PC-9 (cell line): ENCODE measurements at regions not wholly inside any gene's neighbourhood (a gene's known extent, or its start where the extent isn't known, plus 50 kb on each side); places are given as distances from the start of the nearest gene placed in this dataset.
A peak's percentile ranks its signal among the peaks of the same experiment; 100 is the strongest.

ENCODE experiments used
- BruUV-seq: library from RNA; stranded (reverse); fragments of 400-500 nt; replicated peaks from 2 replicates; lab custom pipeline; 2021; lab: Mats Ljungman, UMichigan
- CTCF ChIA-PET: fragments of 300-600 bp; sonication (Branson Sonifier 250); formaldehyde crosslinking; loops from one replicate; lab custom pipeline; 2022; ENCODE audit warnings: antibody characterized with exemption; lab: Charles Lee
- POLR2A ChIA-PET: fragments of 300-600 bp; sonication (Branson Sonifier 250); formaldehyde crosslinking; loops from one replicate; lab custom pipeline; 2022; ENCODE audit warnings: antibody characterized with exemption; ENCODE audit not compliant: unreplicated experiment; lab: Charles Lee
- DNase-seq, 2 experiments: peaks; one replicate each; pipeline versions ENCODE4 v3.0.0 to v3.0.0-alpha.2; 2015 to 2022; ENCODE audit warnings: mixed read lengths in 1 of 2
- H2AFZ ChIP-seq: fragments of 200-600 bp; sonication (generic); 2 replicates; pipeline ENCODE4 v1.8.1; 2017; ENCODE audit warnings: antibody characterized with exemption
- H3F3A ChIP-seq: fragments of 200-600 bp; sonication (generic); 2 replicates; pipeline ENCODE4 v1.8.1; 2017; ENCODE audit warnings: antibody characterized with exemption, mild to moderate bottlenecking, low read depth; ENCODE audit not compliant: insufficient read depth
- H3K27ac ChIP-seq: fragments of 200-600 bp; sonication (generic); 2 replicates; pipeline ENCODE4 v1.6.1; 2016; ENCODE audit warnings: mixed run types
- H3K27me3 ChIP-seq: fragments of 200-600 bp; sonication (generic); 2 replicates; pipeline ENCODE4 v1.6.1; 2016; ENCODE audit warnings: low read depth, mixed run types; ENCODE audit not compliant: insufficient read depth
- H3K36me3 ChIP-seq: fragments of 200-600 bp; sonication (generic); 2 replicates; pipeline ENCODE4 v1.6.1; 2016; ENCODE audit warnings: low read depth, mixed run types
- H3K4me1 ChIP-seq: fragments of 200-600 bp; sonication (generic); replicated peaks from 2 replicates; pipeline ENCODE4 v1.6.1; 2016; ENCODE audit warnings: mixed run types; ENCODE audit not compliant: insufficient read depth
- H3K4me2 ChIP-seq: fragments of 200-600 bp; sonication (generic); 2 replicates; pipeline ENCODE4 v1.6.1; 2017; ENCODE audit warnings: mixed run types
- H3K4me3 ChIP-seq: fragments of 200-600 bp; sonication (generic); 2 replicates; pipeline ENCODE4 v1.6.1; 2016; ENCODE audit warnings: mixed run types
- H3K79me2 ChIP-seq: fragments of 200-600 bp; sonication (generic); 2 replicates; pipeline ENCODE4 v1.6.1; 2017; ENCODE audit warnings: low read depth, mixed run types
- H3K9me2 ChIP-seq: fragments of 200-600 bp; sonication (generic); 2 replicates; pipeline ENCODE4 v1.8.1; 2017; ENCODE audit warnings: mild to moderate bottlenecking; ENCODE audit not compliant: insufficient read depth
- H3K9me3 ChIP-seq: fragments of 200-600 bp; sonication (generic); 2 replicates; pipeline ENCODE4 v1.8.1; 2016; ENCODE audit warnings: low read depth; ENCODE audit not compliant: insufficient read depth
- H4K20me1 ChIP-seq: fragments of 200-600 bp; sonication (generic); 2 replicates; pipeline ENCODE4 v1.8.1; 2017; ENCODE audit not compliant: insufficient read depth
- EZH2 ChIP-seq: fragments of 200-600 bp; sonication (generic); IDR thresholded peaks from 2 replicates; pipeline ENCODE4 v1.8.0; 2017; ENCODE audit warnings: antibody characterized with exemption, low read depth
- intact Hi-C: fragments of 100-400 bp; cut with micrococcal nuclease; formaldehyde crosslinking; loops from one replicate; pipeline ENCODE4 v1.10.0; 2022; ENCODE audit not compliant: unreplicated experiment
- TF ChIP-seq, protein P1 (sequence below): fragments of 200-600 bp; sonication (generic); conservative IDR thresholded peaks from 2 replicates; pipeline ENCODE4 v1.6.1; 2017; ENCODE audit warnings: mixed run types, antibody characterized with exemption, mild to moderate bottlenecking, moderate library complexity

DNA sequence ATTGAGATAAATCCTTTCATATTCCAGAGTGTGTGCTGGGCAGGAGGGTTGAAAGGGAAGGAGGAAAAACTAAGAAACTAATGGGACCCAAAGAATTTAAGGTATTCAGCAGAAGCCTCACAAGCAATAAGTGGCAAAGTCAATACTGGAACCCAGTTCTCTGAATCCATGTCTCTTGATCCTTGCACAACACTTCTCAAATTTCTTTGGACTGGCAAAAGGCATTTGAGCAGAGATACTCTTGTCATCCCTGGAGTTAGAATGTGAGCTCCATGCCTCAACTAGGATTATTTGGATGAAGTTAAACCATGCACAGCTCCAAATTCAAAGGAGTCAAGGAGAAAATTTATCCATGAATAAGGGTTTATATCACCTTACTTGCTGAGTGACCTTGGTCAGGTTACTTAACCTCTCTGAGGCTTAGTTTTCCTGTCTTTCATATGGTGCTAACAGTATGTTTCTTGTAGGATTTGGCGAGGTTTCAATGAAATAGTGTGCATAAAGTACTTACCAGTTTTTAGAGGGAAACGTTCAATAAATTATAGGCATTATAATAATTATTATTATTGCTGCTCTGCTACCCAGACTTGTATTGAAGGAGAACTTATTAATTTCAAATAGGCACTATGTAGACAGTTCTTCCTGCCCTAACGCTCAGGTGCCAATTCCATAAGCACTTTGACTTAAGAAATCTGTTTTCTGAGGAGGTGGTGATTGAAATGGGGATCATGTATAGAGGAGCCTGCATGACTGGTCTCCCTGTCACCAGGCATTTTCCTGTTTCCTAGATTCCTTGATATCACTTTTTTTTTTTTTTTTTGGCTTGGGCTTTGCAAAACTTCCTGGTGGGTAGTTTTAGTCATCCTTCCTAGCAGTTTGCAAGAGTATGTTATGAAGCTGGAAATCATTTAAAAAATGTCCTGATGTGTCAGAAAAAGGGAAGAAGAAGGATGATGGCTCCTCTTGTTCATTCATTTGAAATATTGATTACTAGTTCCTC, 125.0 kb upstream of the JUN start:
- peaks cover 60% of the 10 kb centered on the region for H3K4me1 ChIP-seq
- H3K36me3 ChIP-seq, result no peaks in the 10 kb centered on the region
- BruUV-seq, result no TSS peak
- H3K4me2 ChIP-seq, result peak overlapping the region; percentile 38
- H2AFZ ChIP-seq, result no peak overlapping the region
- DNase-seq, result peak; percentile 43 to 93
- H3K4me3 ChIP-seq, result no peak overlapping the region
- H3K9me2 ChIP-seq, result no peaks in the 10 kb centered on the region
- TF ChIP-seq EZH2, result no peak
- TF ChIP-seq, protein P1, sequence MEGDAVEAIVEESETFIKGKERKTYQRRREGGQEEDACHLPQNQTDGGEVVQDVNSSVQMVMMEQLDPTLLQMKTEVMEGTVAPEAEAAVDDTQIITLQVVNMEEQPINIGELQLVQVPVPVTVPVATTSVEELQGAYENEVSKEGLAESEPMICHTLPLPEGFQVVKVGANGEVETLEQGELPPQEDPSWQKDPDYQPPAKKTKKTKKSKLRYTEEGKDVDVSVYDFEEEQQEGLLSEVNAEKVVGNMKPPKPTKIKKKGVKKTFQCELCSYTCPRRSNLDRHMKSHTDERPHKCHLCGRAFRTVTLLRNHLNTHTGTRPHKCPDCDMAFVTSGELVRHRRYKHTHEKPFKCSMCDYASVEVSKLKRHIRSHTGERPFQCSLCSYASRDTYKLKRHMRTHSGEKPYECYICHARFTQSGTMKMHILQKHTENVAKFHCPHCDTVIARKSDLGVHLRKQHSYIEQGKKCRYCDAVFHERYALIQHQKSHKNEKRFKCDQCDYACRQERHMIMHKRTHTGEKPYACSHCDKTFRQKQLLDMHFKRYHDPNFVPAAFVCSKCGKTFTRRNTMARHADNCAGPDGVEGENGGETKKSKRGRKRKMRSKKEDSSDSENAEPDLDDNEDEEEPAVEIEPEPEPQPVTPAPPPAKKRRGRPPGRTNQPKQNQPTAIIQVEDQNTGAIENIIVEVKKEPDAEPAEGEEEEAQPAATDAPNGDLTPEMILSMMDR, result no peak
- no peaks in the 10 kb centered on the region for H3K27me3 ChIP-seq
- ChIA-PET CTCF (interaction anchor here (0.7 kb wide), 2 partner anchors 17 to 100 kb away, joined by 7 to 8 read pairs; no protein-coding TSS in a partner anchor), POLR2A (interaction anchor here (0.6 to 0.7 kb wide), 5 partner anchors 25 to 389 kb away, joined by 3 to 26 read pairs (median 7); partner anchors contain the start of gene JUN)
- H3K27ac ChIP-seq, result peak overlapping the region; percentile 60
- H3F3A ChIP-seq, result peaks cover 30% of the 10 kb centered on the region
- no peaks in the 10 kb centered on the region for H3K9me3 ChIP-seq
- H4K20me1 ChIP-seq, result no peaks in the 10 kb centered on the region
- intact Hi-C loops, result loop anchor here (1.0 to 10.0 kb wide), 2 partner anchors 20 to 116 kb away; no protein-coding TSS in a partner anchor
- 0 out of 2 replicates have a peak, but pooled peaks cover 3% of the 10 kb centered on the region for H3K79me2 ChIP-seq

DNA sequence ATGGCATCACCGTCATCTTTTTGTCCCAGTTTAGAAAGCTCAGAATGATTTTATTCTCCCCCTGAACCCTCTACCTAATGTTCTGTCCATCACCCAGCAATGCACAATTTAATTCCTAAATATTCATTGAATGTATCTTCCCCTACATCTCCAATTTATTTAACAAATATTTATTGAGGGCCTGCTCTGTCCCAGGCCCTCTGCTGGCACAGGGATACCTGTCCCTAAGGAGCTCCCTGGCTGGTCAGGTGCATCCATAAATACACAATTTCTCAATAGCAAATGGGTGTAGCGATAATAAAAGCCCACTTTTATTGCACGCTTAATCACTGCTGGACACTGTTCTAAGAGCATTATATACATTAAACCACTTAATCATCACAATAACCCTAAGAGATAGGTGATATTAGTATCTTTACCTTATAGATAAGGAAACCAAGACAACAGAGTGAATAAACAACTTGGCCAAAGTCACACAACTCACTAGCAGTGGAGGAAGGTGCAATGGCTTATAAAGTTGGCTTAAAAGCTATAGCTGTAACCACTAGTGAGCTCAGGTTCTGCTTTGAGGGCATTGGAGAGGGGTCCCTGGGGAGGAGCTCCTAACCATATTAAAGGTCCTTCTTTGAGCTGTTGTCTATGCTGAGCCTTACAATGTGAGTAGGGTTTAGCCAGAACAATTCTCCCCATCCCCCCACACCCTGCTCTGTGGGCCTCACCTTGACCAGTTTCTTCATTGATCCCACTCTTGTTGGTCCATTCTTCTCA, 126.3 kb upstream of the JUN start:
- BruUV-seq, result no TSS peak
- H3K4me3 ChIP-seq, result no peak overlapping the region
- H3K4me1 ChIP-seq, result peaks cover 49% of the 10 kb centered on the region
- H3K27ac ChIP-seq, result peak overlapping the region; percentile 60
- CTCF ChIA-PET, result interaction anchor here (0.7 kb wide), 1 partner anchor 102 kb away, joined by 8 read pairs; no protein-coding TSS in a partner anchor
- H3K9me3 ChIP-seq, result peaks cover 9% of the 10 kb centered on the region; the same call in 1 of the 2 replicates
- no peaks in the 10 kb centered on the region for H4K20me1 ChIP-seq
- POLR2A ChIA-PET, result interaction anchor here (0.6 to 0.7 kb wide), 5 partner anchors 14 to 388 kb away, joined by 3 to 26 read pairs (median 6); partner anchors contain the start of gene JUN
- H3K4me2 ChIP-seq, result peak overlapping the region; percentile 38
- TF ChIP-seq, protein P1, result no peak
- no peak for TF ChIP-seq EZH2
- H3K27me3 ChIP-seq, result no peaks in the 10 kb centered on the region
- no peaks in the 10 kb centered on the region for H3K9me2 ChIP-seq
- peaks cover 24% of the 10 kb centered on the region for H3F3A ChIP-seq
- H2AFZ ChIP-seq, result no peak overlapping the region
- intact Hi-C loops, result loop anchor here (1.0 to 10.0 kb wide), 2 partner anchors 19 to 115 kb away; no protein-coding TSS in a partner anchor
- no peak for DNase-seq
- no peaks in the 10 kb centered on the region for H3K79me2 ChIP-seq
- no peaks in the 10 kb centered on the region; the same call in 1 of the 2 replicates for H3K36me3 ChIP-seq
